Skeletal muscle cell (primary cell): ENCODE measurements at regions not wholly inside any gene's neighbourhood (a gene's known extent, or its start where the extent isn't known, plus 50 kb on each side); places are given as distances from the start of the nearest gene placed in this dataset.

ENCODE experiments used
- DNase-seq: peaks from one replicate; pipeline ENCODE4 v3.0.0-alpha.2; 2010; ENCODE audit warnings: low read depth
- H3K4me3 ChIP-seq: 2 replicates; pipeline ENCODE4 v1.5.1; 2011; ENCODE audit warnings: low read depth, mild to moderate bottlenecking, control low read depth, low read length, moderate library complexity

DNA sequence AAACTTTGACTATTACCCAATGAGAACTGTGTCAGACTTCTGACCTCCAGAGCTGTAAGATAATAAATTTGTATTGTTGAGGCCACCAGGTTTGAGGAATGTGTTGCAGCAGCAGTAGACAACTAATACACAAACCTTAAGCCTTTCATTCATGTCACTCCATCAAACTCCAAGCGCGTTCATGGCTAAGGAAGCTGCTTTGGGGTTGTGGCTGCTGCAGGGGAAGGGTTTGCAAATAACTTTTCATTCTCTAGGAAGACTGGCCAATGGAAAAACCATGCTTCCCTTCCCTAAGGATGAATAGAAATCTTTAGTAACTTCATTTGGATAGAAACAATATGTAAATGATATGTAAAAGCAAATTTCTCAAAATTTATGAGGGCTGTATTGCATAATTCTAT is 170.4 kb downstream of the RHOU start:
- H3K4me3 ChIP-seq: no peak overlapping the region
- no peak for DNase-seq

DNA sequence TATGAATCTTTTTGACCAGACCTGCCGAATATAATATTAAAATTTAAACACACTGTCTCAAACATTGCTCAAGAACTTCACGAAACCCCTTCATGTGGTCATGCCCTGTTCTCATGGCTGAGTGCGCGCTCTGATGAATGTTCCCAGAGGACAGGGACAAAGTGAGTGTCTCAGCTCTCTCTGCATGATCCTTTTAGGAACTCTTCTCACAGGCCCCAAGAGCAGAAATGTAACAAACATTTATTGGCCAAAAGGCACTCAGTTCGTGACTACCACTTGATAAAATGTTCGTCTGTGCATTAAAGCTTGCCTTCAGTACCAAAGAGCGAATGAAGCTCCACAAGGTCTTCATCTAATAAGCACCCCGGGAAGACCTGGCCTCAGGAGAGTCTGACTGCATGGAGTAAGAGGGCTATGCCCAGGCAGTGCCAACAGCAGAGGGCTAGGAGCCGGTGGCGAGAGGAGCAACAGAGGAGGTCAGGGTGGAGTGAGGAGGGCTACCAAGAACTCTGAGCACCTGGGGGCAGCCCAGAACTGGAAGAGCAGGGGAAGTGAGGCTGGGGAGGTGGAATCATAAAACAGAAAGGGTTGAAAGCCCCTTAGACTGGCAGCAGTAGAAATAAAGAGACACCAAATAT is 171.1 kb downstream of the RHOU start:
- no peak for DNase-seq
- no peak overlapping the region for H3K4me3 ChIP-seq

DNA sequence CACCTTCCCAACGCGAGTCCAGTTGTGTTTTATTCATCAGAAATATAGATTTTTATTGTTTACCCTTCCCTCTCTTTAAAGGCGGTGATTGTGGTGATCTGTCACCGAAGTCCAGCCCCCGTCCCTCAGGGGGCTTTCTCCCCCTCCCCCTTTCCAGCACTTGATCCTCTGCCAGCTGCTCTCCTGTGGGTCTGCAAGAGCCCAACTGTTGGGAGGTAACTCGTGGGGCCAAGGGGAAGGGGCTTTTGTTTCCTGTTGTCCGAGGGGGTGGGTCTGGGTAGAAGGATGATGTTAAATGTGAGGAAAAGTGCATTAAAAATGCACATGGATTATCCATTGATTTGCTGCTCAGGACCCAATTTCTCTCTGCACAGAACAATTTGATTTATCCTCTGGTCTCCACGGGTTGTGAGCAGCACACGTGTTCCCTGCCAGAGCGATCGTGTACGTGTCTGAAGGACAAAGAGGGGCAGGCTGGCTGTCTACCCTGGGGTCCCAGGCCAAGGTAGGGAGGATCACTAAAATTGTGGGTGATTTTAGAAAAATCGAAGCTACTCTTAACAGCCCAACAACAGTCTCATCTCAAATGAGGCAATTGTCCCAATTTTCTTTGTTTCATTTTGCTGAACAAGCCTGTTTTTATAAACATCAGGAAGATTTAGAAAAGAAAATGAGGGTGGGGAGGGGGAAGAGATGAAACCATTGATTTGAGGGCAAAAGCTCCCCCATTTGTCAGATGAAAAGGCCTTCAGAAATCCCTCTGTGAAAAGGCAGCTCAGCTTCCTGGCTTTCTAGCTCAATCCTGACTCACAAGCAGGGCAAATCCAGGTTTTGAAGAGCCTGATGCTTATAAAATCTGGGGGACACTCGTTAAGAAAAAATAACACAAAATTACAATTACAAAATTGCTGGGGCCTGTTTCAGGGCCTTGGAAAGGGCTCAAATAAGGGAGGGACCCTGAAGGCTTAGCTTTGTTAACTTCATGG is 176.2 kb downstream of the RHOU start:
- H3K4me3 ChIP-seq: no peak overlapping the region
- no peak for DNase-seq

DNA sequence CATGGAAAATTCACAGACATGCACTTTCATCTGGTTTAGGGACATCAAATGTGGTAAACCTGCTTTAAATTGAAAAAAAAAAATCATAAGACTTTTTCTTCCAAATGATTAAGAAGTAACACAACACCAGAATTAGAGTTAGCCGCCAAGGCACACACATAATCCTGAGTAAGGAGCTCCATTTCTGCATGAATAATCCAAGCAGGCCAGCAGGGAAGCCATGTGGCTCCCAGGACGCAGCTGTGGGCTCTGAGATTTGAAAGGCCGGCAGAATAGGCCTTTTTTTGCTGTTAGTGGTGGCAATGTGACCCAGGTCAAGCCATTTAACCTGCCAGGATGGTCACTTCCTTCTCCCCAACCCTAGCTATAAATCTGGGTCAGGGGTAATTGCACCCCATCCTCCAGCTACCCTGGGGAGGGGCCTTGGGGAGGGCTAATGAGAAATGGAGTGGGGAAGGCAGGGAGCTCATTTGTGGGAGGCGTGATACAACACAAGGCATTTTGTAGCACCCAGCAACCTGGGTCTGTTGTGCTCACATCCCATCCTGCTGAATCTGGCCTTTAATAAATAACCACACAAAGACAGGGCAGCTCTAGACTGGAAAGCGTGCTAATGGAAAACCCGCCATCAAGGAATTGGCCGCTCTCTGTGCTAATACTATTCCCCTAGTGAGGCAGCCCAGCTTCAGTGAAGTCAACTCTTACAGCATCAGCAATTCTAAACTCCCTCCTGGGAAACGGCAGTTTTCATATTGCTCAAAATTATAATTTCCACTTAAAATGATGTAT is 178.5 kb downstream of the RHOU start:
- no peak for DNase-seq
- no peak overlapping the region for H3K4me3 ChIP-seq

DNA sequence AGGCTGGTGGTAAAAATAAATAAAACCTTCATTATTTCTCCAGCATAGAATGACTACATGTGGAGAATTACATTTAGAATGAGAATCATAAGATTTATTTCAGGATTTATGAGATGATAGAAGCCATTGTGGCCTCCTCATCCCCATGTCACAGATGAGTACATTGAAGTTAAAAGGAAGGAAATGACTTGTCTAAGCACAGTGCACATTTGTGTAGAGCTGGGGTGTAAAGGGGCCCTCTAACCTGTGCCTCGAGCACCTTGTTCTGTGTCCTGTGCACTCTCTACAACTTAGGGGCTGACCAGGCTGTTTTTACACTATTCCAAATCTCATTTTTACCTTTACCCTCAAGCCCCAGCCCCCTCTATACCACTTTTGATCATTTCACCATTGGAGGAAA is 179.4 kb downstream of the RHOU start:
- DNase-seq: no peak
- H3K4me3 ChIP-seq: no peak overlapping the region

DNA sequence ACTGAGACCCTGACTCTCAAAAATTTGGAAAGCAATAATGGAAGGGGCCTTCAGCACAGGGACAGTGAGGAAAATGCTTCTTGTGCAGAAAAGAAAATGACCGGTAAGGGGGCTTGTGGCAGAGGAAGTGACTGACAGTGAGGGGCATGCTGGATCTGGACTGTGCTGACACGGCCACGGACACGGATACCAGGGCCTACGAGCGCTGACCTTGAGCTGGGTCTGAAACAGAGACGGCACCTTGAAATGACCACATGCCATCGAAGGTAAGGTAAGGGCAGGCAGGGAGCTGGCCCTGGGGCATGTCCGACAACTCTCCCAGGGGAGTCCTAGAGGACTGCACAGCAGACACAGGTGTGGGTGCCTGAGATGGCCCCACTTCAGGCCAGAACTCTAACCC is 182.1 kb downstream of the RHOU start:
- DNase-seq: no peak

DNA sequence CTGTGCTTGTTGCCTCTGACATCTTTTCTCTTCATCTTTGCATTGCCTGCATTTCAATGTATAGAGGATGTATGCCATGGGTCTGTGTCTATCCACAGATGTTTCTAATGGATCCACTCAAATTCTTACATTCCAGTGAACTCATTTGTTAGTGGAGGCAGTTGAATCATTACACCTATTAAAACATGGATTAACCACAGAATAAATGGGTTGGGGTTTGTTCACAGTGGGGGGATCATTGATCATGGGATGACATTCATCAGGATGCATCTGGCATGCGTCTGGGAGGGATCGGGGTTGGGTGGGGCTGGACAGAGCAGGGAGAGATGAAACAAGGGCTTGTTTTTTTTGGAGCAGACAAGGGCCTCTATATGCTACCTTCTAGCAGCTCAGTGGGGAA is 182.5 kb downstream of the RHOU start:
- DNase-seq: no peak
- H3K4me3 ChIP-seq: no peak overlapping the region

More for the DNA sequence above, 182.1 kb downstream of the RHOU start:
- no peak overlapping the region for H3K4me3 ChIP-seq

DNA sequence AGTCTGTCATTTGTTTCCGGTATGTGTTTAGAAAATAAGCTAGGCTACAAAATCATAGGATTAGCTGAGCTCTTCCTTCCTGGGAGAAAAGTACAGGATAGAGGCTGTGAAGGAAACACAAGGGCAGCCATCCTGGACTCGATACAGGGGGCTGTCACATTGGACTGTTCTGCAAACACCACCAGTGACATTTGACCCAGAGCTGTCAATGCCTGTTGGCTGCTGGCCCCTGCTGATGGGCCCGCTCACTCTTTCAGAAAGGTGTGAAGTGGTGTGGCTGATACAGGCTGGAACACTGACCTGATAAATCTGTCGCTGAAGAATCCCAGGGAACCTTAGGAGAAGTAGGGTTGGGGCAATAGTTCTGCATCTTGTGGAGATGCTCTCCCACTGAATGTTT is 183.1 kb downstream of the RHOU start:
- no peak for DNase-seq
- H3K4me3 ChIP-seq: no peak overlapping the region

DNA sequence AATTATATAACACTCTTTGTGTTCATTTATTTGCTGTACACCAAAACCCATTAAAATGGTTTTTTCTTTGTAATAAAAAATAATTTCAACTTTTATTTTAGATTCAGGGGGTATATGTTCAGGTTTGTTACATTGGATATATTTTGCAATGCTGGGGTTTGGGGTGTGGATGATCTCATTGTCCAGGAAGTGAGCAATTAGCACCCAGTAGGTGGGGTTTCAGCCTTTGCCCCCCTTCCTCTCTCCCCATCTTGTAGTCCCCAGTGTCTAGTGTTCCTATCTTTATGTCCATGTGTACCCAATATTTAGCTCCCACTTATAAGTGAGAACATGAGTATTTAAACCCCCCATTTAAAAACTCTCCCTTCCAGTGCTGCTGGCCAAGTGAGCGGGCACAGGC is 184.6 kb downstream of the RHOU start:
- no peak overlapping the region for H3K4me3 ChIP-seq
- DNase-seq: no peak

DNA sequence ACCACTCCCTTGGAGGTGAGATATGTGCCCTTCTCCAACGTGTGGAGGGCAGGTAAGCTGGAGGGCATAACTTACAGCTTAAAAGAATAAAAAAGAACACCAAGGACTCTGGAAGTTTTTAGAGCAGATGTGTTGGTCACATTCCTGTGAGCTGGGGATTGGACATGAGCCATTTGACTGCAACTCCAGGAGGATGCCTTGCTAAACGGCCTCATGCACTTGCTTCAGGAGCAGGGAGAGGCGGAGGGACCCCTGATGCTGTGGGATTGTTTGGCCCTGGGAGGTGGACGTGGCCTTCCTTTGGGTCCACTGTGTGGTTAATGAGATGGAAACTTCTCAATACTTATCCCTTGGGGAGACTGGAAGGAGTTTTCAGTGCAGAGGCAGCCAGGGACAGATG is 185.6 kb downstream of the RHOU start:
- DNase-seq: no peak
- no peak overlapping the region for H3K4me3 ChIP-seq

DNA sequence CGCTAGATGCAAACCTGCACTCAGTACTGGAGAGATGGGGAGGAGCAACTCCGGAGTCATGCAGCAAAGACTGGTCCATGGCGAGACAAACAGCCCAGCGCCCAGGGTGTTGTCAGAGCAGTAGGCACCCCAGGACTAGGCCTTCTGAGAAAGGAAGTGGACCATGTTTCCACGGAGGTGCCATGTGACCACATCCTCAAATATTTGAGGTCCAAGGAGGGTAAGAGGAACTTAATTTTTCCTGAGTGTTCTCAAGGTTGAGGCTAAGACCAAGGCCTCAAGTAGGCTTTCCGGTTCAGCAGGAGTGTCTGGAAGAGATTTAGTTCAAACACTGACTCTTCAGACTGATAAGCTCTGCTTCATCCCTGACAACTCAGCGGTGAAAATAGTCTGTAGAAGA is 186.2 kb downstream of the RHOU start:
- no peak for DNase-seq
- H3K4me3 ChIP-seq: no peak overlapping the region

DNA sequence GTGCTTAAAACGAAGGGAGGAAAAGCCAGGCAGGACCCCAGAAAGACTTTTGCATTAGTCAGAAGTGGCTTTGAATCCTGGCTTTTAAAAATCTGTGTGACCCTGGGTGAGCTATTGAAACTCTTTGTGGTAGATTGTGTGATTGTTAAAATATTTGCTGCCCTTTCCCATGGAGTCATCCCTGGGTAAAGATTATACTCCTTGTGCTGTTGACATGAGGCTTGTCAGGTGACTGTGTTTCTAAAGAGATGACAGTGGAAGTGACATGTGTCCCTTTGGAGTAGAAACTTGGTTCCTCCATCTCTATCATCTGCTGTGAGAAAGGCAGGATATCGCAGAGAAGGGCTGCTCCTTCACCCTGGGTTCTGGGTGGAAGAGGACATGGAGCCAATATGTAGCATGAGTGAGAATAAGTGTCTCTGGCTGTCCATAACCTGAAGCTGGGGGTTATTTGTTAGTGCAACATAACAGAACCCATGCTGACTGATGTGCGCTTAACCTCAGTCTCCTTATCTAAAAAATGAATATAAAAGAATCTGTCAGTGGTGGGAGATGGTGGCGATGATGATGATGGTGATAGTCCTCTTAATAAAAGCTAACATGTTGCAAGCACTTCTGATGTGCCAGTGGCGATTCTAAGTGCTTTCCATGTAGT is 187.6 kb downstream of the RHOU start:
- H3K4me3 ChIP-seq: no peak overlapping the region
- no peak for DNase-seq

DNA sequence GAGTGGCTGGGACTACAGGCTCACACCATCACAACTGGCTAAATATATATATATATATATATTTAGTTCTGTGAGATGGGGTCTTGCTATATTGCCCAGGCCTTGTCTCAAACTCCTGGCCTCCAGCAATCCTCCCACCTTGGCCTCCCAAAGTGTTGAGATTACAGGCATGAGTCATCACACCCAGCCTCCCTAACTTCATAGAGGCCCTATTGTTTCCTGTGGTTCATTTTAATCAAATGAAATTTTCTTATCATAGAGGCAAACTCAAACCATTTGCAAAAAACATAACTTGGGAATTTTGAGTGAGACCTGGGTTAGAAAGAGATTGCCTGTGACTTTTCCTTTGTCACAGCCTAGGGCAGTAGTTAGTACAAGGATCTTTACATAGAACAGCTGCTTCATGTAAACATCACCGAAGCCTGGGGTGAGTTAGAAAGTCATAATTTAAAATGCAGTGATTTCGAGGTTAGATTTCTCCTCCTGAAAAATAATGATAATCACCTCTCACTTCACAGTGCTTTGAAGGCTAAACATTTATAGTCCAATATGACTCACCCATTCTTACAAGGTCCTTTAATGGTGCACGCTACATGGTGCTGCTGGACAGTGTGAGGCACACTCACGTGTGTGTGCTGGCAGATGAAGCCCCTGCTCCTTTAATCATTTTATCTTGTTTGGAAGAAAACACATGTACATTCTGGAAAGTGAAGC is 188.9 kb downstream of the RHOU start:
- H3K4me3 ChIP-seq: no peak overlapping the region
- no peak for DNase-seq

DNA sequence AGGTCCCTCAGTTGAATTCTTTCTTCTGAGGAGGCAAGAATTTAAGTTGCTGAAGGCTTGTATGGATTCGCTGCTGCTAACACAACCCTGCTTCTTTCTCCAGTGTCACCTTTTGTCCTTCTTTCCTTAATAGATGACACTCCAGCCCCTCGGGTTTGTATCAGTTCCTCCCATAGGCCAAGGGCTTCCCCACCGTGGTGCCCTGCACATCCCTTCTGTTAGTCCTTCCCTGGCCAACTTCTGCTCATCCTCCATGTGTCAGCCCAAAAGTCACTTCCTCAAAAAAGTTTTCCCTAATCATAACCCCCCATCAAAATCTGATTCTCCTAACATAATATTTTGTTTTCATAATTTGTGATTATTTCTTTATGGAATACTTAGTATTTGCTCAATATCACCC is 190.4 kb downstream of the RHOU start:
- DNase-seq: no peak
- H3K4me3 ChIP-seq: no peak overlapping the region

DNA sequence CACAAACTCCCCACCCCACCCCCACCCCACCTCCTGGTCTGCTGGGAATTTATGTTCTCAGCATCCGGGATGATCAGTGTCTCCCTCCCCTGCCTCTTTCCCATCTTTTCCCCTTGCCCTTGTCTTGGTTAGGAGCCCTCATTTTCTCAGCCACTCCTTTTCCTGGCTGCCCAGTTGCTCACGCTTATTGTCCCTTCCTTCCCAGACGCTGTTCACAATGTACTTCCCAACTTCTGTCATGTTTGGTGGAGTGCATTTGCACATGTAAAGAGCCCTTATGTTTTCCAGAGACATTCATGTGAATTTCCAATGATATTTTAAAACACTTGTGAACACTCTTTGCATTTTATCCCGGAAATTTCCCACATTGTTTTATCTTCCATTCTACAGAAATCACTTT is 192.1 kb downstream of the RHOU start:
- DNase-seq: no peak
- H3K4me3 ChIP-seq: no peak overlapping the region

DNA sequence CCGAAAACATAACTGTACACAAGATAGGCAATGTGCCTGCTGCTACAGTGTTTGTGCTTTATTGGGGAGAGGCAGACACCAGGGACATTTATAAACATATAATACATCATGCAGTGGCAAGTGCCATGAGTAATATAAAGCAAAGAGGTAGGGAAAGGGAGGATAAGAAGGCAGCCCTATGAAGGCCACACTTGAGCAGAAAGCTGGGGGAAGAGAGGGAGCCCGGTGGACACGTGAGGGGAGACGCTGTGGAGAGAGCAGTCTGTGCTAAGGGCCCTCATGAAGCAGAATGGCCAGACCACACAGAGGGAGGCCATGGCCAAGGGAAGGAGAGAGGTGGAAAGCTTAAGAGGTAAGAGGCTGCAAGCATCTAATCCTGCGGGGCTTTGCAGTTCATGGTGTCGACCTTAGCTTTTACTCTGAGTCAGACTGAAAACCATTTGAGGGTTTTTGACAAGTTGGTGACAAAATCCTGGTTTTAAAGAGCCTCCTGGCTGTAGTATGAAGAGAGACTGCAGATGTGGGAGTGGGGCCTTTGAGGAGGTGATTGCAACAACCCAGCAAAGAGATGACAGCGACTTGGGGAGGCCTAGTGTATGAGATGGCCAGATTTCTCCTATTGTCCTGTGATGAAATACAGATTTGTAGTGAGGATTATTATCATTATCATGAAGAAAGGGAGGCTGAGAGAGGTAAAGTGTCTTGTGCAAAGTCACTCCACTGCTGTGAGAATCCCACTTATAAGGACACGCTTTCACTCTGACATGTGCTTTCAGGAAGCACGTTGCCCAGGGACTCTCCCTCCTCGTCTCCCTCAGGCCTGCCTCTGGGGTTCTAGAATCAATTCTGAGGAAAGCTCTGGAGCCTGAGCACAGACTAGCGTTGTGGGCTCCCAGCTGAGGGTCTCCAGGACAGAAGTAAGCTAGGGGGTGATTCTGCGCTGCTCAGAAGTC is 192.9 kb downstream of the RHOU start:
- H3K4me3 ChIP-seq: no peak overlapping the region
- no peak for DNase-seq

DNA sequence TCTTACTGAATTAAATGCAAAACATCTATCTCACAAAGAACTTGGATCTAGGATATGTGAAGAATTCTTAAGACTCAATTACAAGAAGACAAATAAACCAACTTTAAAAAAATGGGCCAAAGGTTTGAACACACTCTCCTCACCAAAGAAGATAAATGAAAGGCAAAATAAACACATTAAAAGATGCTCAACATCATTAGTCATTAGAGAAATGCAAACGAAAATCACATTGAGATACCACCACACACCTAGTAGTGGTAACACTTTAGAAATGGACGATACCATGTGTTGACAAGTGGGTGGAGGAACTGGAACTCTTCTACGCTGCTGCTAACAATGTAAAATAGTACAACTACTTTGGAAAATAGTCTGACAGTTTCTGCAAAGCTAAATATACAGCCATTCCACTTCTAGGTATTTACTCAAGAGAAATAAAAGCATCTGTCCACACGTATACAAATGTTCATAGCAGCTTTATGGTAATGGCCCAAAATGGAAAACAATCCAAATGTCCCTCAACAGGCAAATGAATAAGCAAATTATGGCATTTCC is 194.3 kb downstream of the RHOU start:
- no peak for DNase-seq
- no peak overlapping the region for H3K4me3 ChIP-seq

DNA sequence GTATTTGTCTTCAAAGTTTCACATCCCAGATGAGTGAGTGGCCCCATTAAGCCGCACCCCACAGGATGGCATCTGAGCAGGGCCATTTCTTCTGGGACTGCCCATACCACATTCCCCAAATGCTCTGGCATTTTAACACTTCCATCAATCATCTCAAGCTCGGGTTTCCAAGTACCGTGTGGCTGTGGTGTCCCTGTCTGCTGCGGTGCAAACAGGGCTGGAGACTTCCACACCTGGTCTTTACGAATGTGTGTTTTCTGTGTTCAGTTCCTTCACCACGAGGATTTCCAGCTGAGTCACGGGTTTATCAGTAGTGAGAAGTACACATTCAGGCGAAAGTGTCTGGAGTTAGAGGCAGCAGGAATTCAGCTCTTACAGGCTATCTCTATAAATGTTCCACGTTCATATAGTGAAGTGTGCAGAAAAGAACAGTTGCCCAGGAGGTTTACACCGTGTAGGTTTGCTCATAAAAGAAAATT is 195.2 kb downstream of the RHOU start:
- no peak for DNase-seq
- no peak overlapping the region for H3K4me3 ChIP-seq
